H1 (cell line): ENCODE measurements at regions not wholly inside any gene's neighbourhood (a gene's known extent, or its start where the extent isn't known, plus 50 kb on each side); places are given as distances from the start of the nearest gene placed in this dataset.

Experiments used
- CBX5 ChIP-seq: fragments of 300-800, 300-1000 bp; sonication (generic); IDR thresholded peaks from 2 replicates; pipeline ENCODE4 v1.7.1; 2016; ENCODE audit warnings: antibody characterized with exemption, low read length, low read depth
- GABPA ChIP-seq: IDR thresholded peaks from 2 replicates; pipeline ENCODE4 v1.6.1; 2011; ENCODE audit warnings: mild to moderate bottlenecking, low read length, moderate library complexity, borderline replicate concordance; ENCODE audit not compliant: insufficient read depth
- MAFK ChIP-seq: IDR thresholded peaks from 2 replicates; pipeline ENCODE4 v1.6.1; 2012; ENCODE audit warnings: low read depth, mild to moderate bottlenecking, improper control_type of control experiment, low read length
- POLR2A ChIP-seq, 2 experiments: IDR thresholded peaks; 1 replicate in 1 of 2; 2 replicates in 1 of 2; pipeline ENCODE4 v1.6.1; 2011; ENCODE audit warnings: low read depth in 2 of 2, low read length in 2 of 2, mild to moderate bottlenecking in 2 of 2; ENCODE audit errors: control extremely low read depth in 1 of 2
- POLR2AphosphoS5 ChIP-seq: IDR thresholded peaks from 2 replicates; pipeline ENCODE4 v1.6.1; 2011; ENCODE audit warnings: low read depth, low read length
- TF ChIP-seq, protein P1 (sequence below), 3 experiments: IDR thresholded peaks; 1 replicate in 2 of 3; 2 replicates in 1 of 3; pipeline versions ENCODE4 v1.5.1 to v1.6.1; 2011; ENCODE audit warnings: low read length in 3 of 3, mild to moderate bottlenecking in 3 of 3, inconsistent platforms in 2 of 3, low read depth in 1 of 3, moderate library complexity in 1 of 3; ENCODE audit not compliant: insufficient read depth in 1 of 3; ENCODE audit errors: control extremely low read depth in 1 of 3

DNA sequence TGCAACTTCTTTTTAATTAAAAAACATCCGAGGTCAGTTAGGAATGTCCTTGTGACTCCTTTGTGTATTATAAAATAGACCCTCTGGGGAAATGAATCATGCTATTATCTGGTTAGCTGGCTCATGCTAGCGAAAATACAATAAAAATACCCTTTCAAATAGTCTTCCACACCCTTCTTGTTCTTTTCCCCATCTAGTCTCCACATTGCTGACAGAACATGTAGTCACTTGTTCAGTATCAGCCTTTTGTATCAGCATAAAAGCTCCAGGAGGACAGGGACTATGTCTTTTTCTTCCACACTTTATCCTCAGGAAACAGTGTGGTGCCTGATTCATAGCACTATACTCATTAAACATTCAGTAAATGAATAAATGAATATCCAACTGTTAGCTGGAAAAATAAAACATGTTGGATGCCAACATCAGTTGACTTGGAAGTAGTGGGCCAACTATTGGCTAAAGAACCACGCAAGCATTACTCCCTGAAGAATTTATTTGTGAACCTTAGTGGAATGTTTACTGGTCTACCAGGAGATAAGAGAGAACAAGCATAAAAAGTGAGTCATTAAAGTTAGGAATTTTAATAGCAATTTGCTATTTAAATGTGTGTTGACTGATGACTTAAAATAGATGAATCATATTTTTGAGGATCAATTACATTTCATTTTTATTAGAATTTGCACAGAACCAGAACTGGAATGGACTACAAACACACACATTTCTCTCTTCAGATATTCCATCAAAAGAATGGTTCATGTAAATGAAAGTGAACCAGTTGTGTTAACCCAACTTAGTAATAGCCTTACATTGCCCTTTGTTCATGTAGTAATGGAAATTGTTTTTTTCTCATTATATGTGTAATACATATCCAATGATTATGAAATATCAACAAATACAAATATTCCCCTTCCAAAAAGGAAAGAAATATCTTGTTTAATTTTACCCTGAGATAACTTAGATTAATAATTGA, 129.6 kb downstream of the DKK1 start:
- TF ChIP-seq CBX5 (no peak), GABPA (no peak), MAFK (no peak), POLR2AphosphoS5 (no peak), POLR2A (IDR thresholded peaks at IDR 0.05; ENCODE audit: control extremely low read depth in 1 of 2, low read depth in 2 of 2, low read length in 2 of 2) (no peak)
- TF ChIP-seq, protein P1, sequence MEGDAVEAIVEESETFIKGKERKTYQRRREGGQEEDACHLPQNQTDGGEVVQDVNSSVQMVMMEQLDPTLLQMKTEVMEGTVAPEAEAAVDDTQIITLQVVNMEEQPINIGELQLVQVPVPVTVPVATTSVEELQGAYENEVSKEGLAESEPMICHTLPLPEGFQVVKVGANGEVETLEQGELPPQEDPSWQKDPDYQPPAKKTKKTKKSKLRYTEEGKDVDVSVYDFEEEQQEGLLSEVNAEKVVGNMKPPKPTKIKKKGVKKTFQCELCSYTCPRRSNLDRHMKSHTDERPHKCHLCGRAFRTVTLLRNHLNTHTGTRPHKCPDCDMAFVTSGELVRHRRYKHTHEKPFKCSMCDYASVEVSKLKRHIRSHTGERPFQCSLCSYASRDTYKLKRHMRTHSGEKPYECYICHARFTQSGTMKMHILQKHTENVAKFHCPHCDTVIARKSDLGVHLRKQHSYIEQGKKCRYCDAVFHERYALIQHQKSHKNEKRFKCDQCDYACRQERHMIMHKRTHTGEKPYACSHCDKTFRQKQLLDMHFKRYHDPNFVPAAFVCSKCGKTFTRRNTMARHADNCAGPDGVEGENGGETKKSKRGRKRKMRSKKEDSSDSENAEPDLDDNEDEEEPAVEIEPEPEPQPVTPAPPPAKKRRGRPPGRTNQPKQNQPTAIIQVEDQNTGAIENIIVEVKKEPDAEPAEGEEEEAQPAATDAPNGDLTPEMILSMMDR (IDR thresholded peaks at IDR 0.05; ENCODE audit: control extremely low read depth in 1 of 3, insufficient read depth in 1 of 3, low read depth in 1 of 3, low read length in 3 of 3), result no peak
